ENCODE measurements at regions not wholly inside any gene's neighbourhood (a gene's known extent, or its start where the extent isn't known, plus 50 kb on each side); places are given as distances from the start of the nearest gene placed in this dataset.
"Not testable (repeated sequence)": the region's sequence is repeated elsewhere in the genome, so short reads cannot be mapped to it uniquely, and the experiment has no call there.

DNA sequence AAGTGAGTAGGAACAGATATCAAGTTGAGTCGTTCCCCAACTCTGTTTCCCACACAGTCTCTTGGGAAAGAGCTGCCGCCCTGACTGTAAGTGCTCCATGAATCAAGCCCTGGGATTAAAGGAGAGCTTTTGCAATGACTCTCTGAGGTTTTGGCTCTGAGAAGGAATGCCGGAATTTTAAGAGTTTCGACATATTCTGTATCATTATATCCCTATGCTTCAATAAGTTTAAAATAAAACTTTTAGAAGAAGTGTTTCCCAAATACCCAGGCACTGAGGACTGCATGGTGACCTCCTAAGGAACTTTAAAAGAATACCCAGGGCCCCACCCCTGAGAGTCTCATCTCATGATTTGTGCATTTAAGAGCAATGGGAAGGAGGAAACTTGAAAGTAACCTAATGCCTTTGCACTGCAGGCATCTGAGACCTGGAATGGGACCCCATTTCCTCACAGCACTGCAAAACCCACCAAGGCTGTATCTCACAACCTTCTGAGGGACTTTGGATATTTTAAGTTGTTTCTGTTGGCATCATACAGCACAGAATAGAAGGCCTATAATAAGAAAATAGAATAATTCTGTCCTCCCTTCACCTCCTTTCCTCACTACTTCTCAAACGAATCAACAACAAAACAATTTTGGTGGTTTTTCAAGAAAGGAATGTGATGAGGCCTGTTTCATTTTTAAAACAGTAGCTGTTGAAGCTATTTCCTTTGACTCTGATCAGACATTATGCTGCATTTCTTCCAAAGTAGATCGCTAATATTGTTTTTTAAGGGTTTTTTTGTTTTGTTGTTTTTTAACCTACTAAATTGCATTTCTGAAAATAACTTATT, 121.2 kb downstream of the GASK1B start:
- no peak for DNase-seq

DNA sequence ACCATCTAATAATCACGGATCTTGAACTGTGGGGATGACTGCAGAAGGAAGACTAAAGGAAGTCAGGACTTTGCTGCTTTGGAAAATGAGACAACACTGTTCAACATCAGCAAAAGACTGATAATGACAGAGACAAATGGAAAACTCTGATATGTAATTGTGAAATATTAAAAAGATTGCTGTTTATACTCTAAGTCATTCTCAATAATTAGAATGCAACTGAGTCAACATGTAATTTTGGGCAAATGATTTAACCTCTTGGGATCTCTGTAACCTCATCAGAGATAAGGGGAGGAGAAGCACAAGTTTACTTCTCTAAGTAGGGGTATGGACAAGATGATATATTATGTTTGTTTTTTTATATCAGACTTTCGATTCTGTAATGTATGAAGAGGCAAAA, 121.9 kb downstream of the GASK1B start:
- no peak for DNase-seq

DNA sequence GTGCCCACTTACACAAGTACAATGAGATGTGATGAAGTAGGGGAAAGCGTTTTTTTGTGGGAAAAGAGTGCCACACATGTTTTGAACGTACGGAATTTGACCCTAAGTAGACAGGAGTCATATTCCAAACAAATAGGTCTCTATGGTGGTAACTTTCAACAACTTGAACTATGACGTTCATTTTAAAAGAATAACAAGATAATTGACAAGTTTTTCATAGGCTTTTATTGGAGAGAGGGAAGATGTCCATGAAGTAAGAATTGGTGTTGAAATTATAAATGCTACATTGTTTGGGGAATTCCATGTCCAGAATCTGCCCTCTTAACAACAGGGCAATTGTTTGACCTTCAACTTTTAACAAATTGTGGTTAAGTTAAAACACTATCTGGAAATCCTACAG, 126.5 kb downstream of the GASK1B start:
- no peak for DNase-seq

DNA sequence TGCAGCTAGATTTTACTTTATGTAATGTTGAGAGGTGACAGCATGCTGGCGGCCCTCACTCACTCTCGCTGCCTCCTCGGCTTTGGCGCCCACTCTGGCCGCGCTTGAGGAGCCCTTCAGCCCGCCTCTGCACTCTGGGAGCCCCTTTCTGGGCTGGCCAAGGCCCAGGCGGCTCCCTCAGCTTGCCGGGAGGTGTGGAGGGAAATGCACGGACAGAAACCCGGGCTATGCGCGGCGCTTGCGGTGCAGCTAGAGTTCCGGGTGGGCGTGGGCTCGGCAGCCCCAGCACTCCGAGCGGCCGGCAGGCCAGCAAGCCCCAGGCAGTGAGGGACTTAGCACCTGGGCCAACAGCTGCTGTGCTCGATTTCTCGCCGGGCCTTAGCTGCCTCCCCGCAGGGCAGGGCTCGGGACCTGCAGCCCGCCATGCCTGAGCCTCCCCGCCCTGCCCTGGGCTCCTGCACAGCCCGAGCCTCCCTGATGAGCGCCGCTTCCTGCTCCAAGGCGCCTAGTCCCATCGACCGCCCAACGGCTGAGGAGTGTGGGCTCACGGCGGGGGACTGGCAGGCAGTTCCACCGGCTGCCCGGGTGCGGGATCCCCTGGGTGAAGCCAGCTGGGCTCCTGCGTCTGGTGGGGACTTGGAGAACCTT, 128.7 kb downstream of the GASK1B start:
- no peak for DNase-seq

DNA sequence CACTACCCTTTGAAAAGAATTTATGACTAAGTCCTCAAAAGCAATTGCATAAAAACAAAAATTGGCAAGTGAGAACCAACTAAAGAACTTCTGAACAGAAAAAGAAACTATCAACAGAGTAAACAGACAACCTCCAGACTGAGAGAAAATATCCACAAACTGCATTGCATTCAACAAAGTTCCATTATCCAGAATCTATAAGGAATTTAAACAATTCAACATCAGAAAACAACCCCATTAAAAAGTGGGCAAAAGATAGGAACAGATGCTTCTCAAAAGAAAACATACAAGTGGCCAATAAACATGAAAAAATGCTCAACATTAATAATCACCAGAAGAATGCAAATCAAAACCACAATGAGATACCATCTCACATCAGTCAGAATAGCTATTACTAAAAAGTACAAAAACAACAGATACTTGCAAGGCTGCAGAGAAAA, 130.2 kb downstream of the GASK1B start:
- DNase-seq, result no peak

DNA sequence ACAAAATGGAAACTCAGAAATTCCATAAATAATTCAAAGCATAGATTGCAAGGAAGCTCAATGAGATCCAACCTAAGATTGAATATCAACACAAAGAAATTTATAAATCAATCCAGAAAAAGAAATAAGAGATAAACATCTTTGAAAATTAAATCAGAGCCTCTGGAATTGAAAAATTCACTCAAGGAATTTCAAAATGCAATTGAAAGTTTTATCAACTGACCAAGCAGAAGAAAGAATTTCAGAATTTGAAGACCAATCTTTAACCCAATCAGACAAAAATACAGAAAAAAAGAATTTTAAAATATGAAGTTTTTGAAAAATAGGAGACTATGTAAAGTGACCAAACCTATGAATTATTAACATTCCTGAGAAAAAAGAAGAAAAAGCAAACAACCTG, 134.1 kb downstream of the GASK1B start:
- DNase-seq, result no peak

DNA sequence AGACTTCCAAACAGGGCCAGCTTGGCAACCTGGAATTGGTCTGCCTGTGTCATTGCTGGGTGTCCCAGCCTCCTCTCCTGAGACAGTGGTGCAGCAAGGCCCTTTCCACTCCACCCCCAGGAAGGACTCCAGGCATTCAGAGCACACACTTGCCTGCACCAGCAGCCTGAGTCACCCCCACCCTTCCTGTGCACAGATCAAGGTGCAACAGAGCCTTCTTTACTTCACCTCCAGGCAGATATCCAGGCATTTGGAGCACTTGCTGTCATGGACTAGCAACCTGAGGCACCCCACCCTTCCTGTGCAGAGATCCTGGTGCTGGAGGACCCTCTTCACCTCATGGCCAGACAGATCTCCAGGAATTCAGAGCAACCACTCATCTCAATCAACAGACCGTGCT, 135.8 kb downstream of the GASK1B start:
- DNase-seq, result no peak

DNA sequence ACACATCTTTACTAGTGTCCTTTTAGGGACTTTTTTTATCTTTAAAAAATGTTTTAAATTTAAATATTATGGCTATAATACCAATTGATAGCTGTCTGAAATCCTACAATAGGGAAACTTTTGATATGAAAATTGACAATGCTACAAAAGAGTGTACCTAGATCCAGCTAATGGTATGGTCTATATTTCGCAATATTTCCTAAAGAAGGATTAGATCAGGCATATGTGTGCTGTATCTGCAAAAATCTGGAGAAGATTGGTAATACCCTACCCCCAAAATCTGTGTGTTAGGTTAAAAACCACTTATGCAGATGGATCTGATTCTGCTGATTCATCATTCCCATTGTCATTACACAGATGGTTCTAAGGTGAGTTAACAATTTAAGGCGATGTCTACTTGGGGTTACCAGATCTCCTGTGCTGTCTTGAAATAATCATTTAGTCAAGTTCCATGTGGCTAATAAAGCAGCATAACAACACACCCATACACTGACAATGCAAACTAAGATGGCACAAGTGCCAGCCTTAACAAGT, 137.1 kb downstream of the GASK1B start:
- no peak for DNase-seq

DNA sequence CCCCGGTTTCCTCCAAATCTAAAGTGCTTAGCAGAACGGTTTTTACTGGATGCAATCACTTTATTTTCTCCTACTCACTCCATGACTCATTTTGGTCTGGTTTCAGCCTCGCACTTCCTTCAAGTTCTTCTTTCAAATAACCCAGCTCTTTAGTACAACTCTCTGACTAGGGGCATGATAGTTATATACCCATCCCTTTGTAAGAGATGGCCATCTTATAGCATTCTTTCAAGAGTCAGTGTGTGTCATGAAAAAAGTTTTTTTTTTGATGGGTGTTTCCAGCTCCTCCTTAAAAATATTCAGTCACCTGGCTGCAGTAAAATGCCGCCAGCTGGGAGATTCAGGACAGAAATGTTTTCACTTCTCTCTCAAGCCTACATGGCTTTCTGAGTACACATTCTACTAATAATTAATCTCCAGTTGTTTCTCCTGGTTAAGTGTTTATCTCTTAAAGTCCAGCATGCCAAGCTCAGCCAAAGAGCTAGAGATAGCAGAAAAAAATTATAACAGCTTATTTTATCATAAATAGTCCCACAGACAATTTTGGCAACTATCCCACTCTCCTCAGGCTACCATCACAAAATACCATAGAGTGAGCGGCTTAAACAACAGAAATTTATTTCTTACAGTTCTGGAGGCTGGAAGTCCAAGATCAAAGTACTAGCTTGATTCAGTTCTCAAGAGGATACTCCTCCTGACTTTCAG, 139.3 kb downstream of the GASK1B start:
- no peak for DNase-seq

DNA sequence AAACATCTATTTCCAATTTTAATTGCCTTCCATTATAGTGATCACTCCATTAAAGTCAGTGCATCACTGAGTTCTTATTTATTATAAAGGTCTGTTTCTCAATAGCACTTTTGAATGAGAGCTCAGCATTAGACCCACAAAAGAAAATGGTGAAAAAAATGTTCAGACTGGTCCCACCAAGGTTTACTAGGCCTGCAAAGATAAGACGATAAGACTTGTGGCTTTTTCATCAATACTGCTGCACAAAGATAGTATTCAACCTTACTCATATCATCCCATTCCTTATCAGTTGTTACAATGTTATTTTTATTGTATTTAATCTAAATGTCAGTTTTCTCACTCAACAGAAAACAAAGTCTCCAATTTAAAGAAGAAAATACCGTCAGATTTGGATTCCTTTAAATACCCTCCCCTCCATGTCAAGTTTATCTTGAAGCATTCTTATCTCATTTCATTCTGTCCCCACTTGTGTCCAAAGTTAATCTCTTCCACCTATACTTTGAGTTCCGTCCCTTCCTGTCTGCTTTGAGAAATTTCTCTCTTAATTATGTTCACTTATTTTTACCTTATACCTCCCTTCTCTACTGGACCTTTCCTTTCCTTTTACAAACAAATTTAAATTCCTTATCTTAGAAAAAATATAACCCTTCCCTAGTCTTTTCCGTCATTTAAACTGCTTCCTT, 140.0 kb downstream of the GASK1B start:
- DNase-seq, result no peak

DNA sequence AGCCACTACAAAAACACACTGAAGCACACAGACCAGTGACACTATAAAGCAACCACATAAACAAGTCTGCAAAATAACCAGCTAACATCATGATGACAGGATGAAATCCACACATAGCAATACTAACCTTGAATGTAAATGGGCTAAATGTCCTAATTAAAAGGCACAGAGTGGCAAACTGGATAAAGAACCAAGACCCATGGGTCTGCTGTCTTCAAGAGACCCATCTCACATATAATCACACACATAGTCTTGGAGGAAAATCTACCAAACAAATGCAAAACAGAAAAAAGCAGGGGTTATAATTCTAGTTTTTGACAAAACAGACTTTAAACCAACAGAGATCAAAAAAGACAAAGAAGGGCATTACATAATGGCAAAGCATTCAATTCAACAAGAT, 144.4 kb downstream of the GASK1B start:
- DNase-seq, result not testable (repeated sequence)

DNA sequence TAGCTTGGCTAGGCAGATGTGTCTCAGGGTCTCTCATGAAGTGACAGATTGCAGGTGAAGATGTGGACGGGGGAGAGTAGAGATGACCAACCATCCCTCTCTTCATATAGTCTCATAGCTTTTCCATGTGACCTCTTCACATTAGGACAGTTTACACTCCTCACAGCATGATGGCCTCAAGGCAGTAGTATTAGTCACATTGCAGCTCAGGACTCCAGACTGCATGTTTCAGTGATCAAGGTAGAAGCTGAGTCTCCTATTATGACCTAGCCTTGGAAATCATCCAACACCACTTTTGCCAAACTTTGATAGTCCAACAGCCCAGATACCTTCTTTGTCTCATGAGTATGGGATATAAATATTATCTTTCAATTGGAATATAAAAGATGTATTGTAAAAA, 147.7 kb downstream of the GASK1B start:
- DNase-seq, result no peak

DNA sequence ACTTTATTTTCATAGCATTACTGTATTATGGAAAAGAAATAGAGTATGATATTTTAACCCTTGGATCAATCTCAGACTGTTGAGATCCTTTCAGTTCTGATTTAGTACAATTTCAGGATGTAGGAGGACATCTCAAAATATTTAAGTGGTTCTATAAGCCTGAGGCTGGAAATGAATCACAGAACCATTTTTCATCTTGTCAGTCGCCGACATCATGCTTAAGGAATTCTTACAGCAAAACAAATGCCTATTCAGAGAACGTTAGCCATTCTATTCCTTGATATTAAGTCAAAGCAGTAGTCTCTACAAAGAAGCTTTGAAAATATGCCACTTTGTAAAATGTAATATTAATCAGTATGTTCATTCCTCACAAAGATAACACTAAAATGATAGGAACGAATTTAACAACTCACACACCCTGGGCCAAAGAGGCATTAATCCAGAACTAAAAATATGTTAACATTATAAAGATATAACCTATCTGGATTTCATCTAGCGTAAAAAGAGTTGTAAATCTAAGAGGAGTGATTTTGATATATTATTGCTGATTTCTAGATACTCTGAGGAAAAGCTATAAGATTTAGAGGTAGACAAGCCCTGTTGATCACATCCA, 152.0 kb downstream of the GASK1B start:
- DNase-seq, result peak; percentile 26

DNA sequence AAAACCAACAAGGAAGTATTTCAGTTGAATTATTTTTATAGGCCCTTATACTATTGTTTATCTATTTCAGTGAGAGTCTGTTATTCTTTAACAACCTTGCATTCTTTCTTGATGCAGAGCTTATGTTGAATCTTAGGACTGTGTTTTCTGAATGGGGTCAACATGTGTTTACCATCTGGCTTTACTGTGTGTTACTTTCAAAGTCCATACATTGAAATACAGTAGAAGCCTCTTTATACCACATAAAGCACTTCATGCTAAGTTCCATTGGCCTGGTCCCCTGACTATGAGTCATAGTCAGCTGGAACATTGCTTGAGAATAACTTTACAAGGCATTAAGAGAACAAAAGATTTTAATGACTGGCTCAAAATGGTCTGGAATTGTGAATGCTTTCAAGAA, 152.6 kb downstream of the GASK1B start:
- DNase-seq, result peak; percentile 80

DNA sequence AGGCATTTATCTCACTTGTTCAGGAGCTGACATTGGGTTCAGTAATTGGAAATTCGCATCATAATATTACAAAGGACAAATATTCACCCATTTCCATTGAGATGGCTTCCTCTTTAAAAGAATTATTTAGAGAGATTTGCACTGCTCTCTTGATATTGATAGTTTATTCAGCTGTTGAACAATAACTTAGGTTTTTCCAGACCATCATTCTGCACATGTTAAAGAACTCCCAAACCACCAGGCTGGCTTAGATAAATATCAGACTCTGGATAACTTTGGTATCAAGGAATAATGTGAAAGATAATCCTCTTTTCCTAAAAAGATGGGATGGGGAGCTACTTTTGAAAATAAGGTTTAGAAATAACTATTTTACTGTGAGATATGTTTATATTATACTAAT, 154.0 kb downstream of the GASK1B start:
- no peak for DNase-seq

DNA sequence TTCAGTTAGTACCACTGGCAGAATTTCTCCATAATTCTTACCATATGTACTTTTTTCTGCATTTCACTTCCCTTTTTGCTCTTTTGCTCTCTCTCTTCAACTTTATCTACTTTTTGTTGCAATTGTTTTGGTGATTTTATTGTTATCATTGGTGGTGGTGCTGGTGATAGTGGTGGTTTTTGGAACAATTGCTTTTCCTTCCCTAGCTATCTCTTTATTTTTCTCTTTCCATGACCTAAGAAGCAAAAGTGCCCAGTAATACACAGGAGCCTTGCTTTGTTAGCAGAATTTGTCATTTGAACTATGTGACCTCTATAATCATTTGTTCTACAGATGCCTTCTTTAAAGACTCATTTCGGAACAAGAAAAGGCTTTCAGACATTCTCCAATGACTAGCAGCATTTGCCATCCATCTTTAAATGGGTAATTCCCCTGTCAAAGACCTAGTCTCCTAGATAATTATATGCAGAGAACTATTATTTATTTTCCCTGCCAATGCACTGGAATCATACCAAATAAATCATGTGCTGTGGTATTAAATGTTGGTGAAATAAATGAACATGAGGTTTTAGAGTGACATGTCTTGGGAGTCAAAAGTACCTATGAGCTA, 154.5 kb downstream of the GASK1B start:
- DNase-seq, result no peak

DNA sequence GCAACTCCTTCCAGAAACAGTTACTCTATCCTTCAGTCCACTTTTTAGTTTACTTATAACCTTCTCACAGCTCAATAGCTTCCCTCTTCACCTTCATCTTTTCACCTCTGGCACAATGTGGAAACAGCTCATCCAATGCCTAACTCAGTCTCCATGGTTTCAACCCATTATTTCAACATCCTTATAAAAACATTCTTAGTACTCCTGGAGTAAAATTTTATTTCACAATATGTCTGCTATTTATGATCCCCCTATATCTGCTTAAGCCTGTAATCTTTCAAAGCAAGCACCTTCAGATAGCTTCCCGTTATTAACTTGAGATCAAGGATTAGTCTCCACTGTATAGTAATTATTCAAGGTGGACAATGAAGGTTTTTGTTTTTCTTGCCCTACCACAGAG, 156.3 kb downstream of the GASK1B start:
- DNase-seq, result no peak

DNA sequence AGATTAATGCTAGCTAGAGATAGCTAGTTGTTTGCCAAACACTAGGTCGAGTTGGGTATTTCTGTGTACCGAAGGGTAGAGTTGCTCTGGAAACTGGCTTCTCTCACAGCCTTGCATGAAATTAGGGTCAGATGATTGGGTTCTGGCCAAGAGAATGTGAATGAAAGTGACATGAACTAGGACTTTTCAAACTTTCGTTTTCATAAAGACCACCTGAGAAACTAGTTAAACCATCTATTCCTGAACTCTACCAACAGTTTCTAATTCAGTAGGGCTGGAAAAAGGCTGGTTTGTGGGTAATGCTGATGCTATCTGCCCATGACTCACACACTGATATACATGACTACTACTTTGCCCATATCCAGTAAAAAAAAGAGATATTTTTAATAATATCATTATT, 157.6 kb downstream of the GASK1B start:
- DNase-seq, result no peak

DNA sequence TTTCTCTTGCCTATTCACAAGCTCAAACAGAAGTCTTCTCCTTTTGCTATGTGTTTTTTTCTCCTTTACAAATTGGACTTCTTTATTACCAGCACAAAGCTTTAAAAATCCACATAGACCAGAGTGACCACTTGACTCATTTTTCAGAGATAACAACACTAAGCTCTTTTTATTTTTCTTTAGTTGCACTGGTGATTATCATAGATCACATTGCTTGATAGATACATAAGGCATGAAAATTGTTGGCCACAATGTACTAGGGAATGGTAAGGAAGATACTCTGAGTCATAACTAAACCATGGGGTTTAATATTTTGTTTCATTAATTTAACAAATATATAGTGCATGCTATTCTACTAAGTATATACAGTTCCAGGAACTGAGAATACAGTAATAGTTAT, 159.0 kb downstream of the GASK1B start:
- no peak for DNase-seq

DNA sequence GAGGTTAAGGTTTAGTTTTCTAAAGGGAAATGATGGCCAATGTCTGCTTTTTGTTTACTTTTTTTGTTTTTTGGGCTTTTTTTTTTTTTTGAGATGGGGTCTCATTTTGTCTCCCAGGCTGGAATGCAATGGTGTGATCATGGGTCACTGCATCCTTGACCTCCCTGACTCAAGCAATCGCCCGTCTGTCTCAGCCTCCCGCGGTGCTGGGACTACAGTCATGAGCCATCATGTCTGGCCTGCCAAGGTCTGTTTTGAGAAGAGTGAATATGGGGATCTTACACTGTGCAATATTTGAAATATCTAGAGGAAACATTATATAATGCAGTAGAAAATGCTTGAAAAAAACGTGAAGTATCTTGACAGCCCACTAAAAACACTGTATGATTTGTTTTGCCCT, 162.5 kb downstream of the GASK1B start:
- no peak for DNase-seq

DNA sequence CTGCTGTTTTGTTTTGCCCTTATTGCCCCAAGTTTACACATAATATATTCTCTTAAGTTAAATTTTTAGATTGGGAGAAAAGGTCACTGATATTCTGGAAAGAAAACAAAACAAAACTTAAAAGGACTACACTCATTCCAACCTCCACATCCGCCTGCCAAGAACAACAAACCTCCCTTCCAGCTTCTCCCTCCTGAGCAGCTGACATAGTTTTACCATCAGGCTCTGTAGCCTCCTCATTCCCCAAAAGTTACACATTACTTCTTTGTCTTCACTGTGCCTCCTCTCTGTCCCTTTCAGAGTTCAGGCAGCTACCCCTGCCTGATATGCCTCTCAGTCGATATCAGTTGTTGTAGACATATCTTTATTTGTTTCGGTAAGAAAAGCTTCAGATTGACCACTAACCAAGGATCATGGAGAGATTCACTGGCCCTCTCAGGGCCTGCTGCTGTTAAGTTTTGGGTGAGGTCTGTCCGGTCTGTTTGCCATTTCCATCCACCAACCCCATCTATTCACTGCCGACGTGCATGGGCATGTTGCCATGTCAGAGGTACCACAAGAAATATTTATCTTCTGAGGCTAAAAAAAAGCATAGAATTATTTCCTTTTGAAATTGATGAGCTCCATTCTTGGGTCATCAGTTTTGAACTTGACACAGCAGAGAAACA, 164.1 kb downstream of the GASK1B start:
- no peak for DNase-seq
